PFSK-1 (cell line): ENCODE measurements at regions not wholly inside any gene's neighbourhood (a gene's known extent, or its start where the extent isn't known, plus 50 kb on each side); places are given as distances from the start of the nearest gene placed in this dataset.

ENCODE experiments used
- POLR2AphosphoS5 ChIP-seq: IDR thresholded peaks from 2 replicates; pipeline ENCODE4 v1.6.1; 2012; ENCODE audit warnings: low read depth, mild to moderate bottlenecking, control low read depth, low read length, moderate library complexity
- REST ChIP-seq, 2 experiments: IDR thresholded peaks; 2 replicates each; pipeline versions ENCODE4 v1.6.1 to v1.8.0; 2011 to 2012; ENCODE audit warnings: low read depth in 2 of 2, low read length in 2 of 2, control low read depth in 1 of 2, inconsistent platforms in 1 of 2, mild to moderate bottlenecking in 1 of 2, moderate library complexity in 1 of 2; ENCODE audit not compliant: insufficient read depth in 1 of 2
- TAF1 ChIP-seq: IDR thresholded peaks from 2 replicates; pipeline ENCODE4 v1.6.1; 2012; ENCODE audit warnings: low read length, control low read depth, borderline replicate concordance; ENCODE audit not compliant: insufficient read depth

- TF ChIP-seq POLR2AphosphoS5: no peak
- TF ChIP-seq REST (IDR thresholded peaks at IDR 0.05; ENCODE audit: insufficient read depth in 1 of 2, low read depth in 2 of 2, low read length in 2 of 2): no peak
- TF ChIP-seq TAF1: no peak
Observed at GRCh38 chr21:24658926-24659325, 948.4 kb downstream of the MRPL39 start.
